Thyroid gland (tissue), 4 donors: ENCODE measurements at regions not wholly inside any gene's neighbourhood (a gene's known extent, or its start where the extent isn't known, plus 50 kb on each side); places are given as distances from the start of the nearest gene placed in this dataset.

Source experiments
- DNase-seq, 2 donors: peaks; one replicate each; pipeline ENCODE4 v3.0.0-alpha.2; 2019
- H3K27ac ChIP-seq, 3 donors: fragments of 200-600 bp; sonication (generic); 1 replicate in 2 of 3; 2 replicates in 1 of 3; pipeline ENCODE4 v1.5.1; 2016 to 2019; ENCODE audit warnings: mild to moderate bottlenecking in 1 of 3, moderate library complexity in 1 of 3
- H3K27me3 ChIP-seq: fragments of 200-600 bp; sonication (generic); one replicate; pipeline ENCODE4 v1.5.1; 2019
- H3K36me3 ChIP-seq, 2 donors: fragments of 200-600 bp; sonication (generic); one replicate each; pipeline ENCODE4 v1.5.1; 2016 to 2019
- H3K4me1 ChIP-seq, 2 donors: fragments of 200-600 bp; sonication (generic); one replicate each; pipeline ENCODE4 v1.5.1; 2017 to 2019
- H3K4me3 ChIP-seq, 3 donors: fragments of 200-600 bp; sonication (generic); replicated peaks in 1 of 3; 1 replicate in 2 of 3; 2 replicates in 1 of 3; pipeline ENCODE4 v1.5.1; 2016; ENCODE audit warnings: mild to moderate bottlenecking in 1 of 3
- H3K9me3 ChIP-seq: fragments of 200-600 bp; sonication (generic); one replicate; pipeline ENCODE4 v1.5.1; 2017
- CTCF ChIP-seq, 6 experiments: fragments of 200-600 bp in 3 of 6; fragments of 450-650 bp in 3 of 6; sonication (generic) in 3 of 6; IDR thresholded peaks; one replicate each; pipeline ENCODE4 v1.5.1; 2016 to 2019; ENCODE audit warnings: antibody characterized with exemption in 6 of 6, mild to moderate bottlenecking in 2 of 6, inconsistent platforms in 1 of 6, moderate library complexity in 1 of 6
- POLR2A ChIP-seq, 2 donors: fragments of 450-650 bp; IDR thresholded peaks; one replicate each; pipeline ENCODE4 v1.6.1; 2017; ENCODE audit warnings: antibody characterized with exemption in 2 of 2, mild to moderate bottlenecking in 2 of 2, moderate library complexity in 1 of 2
- WGBS, 2 donors: methylation state at CpG; one replicate each; pipeline ENCODE4 v1.1.5; 2017; 5-methylcytosine and 5-hydroxymethylcytosine counted together
- intact Hi-C: fragments of 100-400 bp; cut with DNase I; formaldehyde crosslinking; loops from one replicate; pipeline ENCODE4 v1.15.1; 2023

GRCh38 chr13:22599156-22599555, 581.6 kb upstream of the SGCG start:
- Histone ChIP-seq H3K36me3 (no peaks in the 10 kb centered on the region), H3K27ac (no peak overlapping the region), H3K27me3 (no peaks in the 10 kb centered on the region), H3K4me3 (no peak overlapping the region), H3K9me3 (no peaks in the 10 kb centered on the region), H3K4me1 (no peaks in the 10 kb centered on the region)
- intact Hi-C loops = no loop called here
- DNase-seq = no peak
- no peak for TF ChIP-seq CTCF (IDR thresholded peaks at IDR 0.05)
- no peak for TF ChIP-seq POLR2A (IDR thresholded peaks at IDR 0.05)

GRCh38 chr13:22618002-22618401, 562.8 kb upstream of the SGCG start:
- Histone ChIP-seq H3K9me3 (no peaks in the 10 kb centered on the region), H3K4me1 (no peaks in the 10 kb centered on the region), H3K27me3 (no peaks in the 10 kb centered on the region), H3K27ac (no peak overlapping the region), H3K4me3 (no peak overlapping the region), H3K36me3 (no peaks in the 10 kb centered on the region)
- intact Hi-C loops = no loop called here
- TF ChIP-seq POLR2A (IDR thresholded peaks at IDR 0.05) (no peak), CTCF (IDR thresholded peaks at IDR 0.05) (no peak)
- no peak for DNase-seq
- 90 to 91% methylated on average over 3 of the region's 3 CpGs for whole genome bisulfite sequencing, 2 donors

GRCh38 chr13:22625691-22626090, 555.1 kb upstream of the SGCG start:
- WGBS, 2 donors = 96% methylated on average over 5 of the region's 5 CpGs
- no peak for DNase-seq
- no peaks in the 10 kb centered on the region for H3K36me3 ChIP-seq
- H3K4me1 ChIP-seq = no peaks in the 10 kb centered on the region
- no peak overlapping the region for H3K4me3 ChIP-seq
- H3K27ac ChIP-seq = no peak overlapping the region
- intact Hi-C loops = no loop called here
- H3K9me3 ChIP-seq = no peaks in the 10 kb centered on the region
- no peaks in the 10 kb centered on the region for H3K27me3 ChIP-seq
- no peak for TF ChIP-seq POLR2A (IDR thresholded peaks at IDR 0.05)

DNA sequence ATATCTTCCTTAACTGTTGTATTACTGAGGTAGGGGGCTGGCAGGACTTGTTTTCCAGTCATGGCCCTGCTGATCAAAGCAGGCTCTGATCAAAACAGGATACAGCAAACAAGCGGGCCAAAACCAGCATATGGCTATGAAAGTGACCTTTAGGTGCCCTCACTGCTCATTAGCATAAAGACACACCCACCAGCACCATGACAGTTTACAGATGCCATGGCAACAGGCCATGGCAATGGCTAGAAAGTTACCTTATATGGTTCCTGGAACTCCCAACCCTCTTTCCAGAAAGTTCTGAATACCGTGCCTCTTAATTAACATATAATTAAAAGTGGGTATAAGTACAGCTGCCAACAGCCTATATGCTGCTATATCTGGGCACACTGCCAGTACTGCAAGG, 551.4 kb upstream of the SGCG start:
- no peaks in the 10 kb centered on the region for H3K4me1 ChIP-seq
- TF ChIP-seq POLR2A (IDR thresholded peaks at IDR 0.05) = no peak
- no peak for TF ChIP-seq CTCF (IDR thresholded peaks at IDR 0.05)
- H3K27me3 ChIP-seq = no peaks in the 10 kb centered on the region
- H3K9me3 ChIP-seq = no peaks in the 10 kb centered on the region
- DNase-seq = no peak
- intact Hi-C loops = no loop called here
- H3K4me3 ChIP-seq = no peak overlapping the region
- H3K27ac ChIP-seq = no peak overlapping the region
- WGBS, 2 donors = 90 to 93% methylated on average over 2 of the region's 2 CpGs
- no peaks in the 10 kb centered on the region for H3K36me3 ChIP-seq

DNA sequence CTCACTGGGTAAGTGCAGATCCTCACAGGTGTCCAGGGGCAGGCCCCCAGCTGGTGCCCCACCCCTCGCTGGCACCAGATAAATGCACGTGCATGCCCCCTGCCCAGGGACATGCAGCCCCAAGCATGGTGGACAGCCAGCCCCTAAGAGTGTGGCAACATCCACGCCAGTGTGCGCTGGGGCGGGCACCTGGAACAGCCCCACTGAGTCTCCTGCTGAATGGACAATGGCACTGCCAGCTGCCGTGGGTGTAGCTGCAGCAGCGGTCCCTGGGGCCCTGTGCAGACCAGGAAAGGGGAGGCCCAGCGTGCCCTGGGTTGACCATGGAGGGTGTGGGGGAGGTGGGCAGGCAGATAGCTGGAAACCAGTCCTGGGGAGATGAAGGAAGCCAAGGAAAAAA, 538.7 kb upstream of the SGCG start:
- Histone ChIP-seq H3K4me3 (no peak overlapping the region), H3K27ac (no peak overlapping the region), H3K36me3 (no peaks in the 10 kb centered on the region), H3K4me1 (no peaks in the 10 kb centered on the region), H3K9me3 (no peaks in the 10 kb centered on the region), H3K27me3 (no peaks in the 10 kb centered on the region)
- intact Hi-C loops = no loop called here
- DNase-seq = no peak
- TF ChIP-seq CTCF (IDR thresholded peaks at IDR 0.05) (no peak), POLR2A (IDR thresholded peaks at IDR 0.05) (no peak)
- WGBS, 2 donors = 95 to 97% methylated on average over 5 to 8 of the region's 8 CpGs

GRCh38 chr13:22644941-22645340, 535.8 kb upstream of the SGCG start:
- H3K4me1 ChIP-seq = no peaks in the 10 kb centered on the region

More at GRCh38 chr13:22644941-22645340, 535.8 kb upstream of the SGCG start:
- 68 to 79% methylated on average over 4 of the region's 4 CpGs for WGBS, 2 donors
- intact Hi-C loops = no loop called here
- Histone ChIP-seq H3K36me3 (no peaks in the 10 kb centered on the region), H3K27me3 (no peaks in the 10 kb centered on the region), H3K27ac (no peak overlapping the region), H3K4me3 (no peak overlapping the region), H3K9me3 (no peaks in the 10 kb centered on the region)
- TF ChIP-seq CTCF (IDR thresholded peaks at IDR 0.05) (no peak), POLR2A (IDR thresholded peaks at IDR 0.05) (no peak)
- no peak for DNase-seq
